Neutrophil (primary cell): ENCODE measurements at regions not wholly inside any gene's neighbourhood (a gene's known extent, or its start where the extent isn't known, plus 50 kb on each side); places are given as distances from the start of the nearest gene placed in this dataset.

Experiments used
- H3K27ac ChIP-seq: fragments of 200-600 bp; sonication (generic); 2 replicates; pipeline ENCODE4 v1.5.1; 2016; ENCODE audit warnings: mild to moderate bottlenecking, moderate library complexity
- H3K27me3 ChIP-seq: fragments of 200-600 bp; sonication (generic); 2 replicates; pipeline ENCODE4 v1.6.0; 2016; ENCODE audit warnings: mild to moderate bottlenecking
- H3K36me3 ChIP-seq: fragments of 200-600 bp; sonication (generic); 2 replicates; pipeline ENCODE4 v1.5.1; 2017
- H3K4me1 ChIP-seq, 2 experiments: fragments of 200-600 bp in 1 of 2; sonication (generic) in 1 of 2; 1 replicate in 1 of 2; 2 replicates in 1 of 2; pipeline versions ENCODE4 v1.5.1 to v1.6.1; 2013 to 2016; ENCODE audit warnings: low read depth in 1 of 2, low read length in 1 of 2, mild to moderate bottlenecking in 1 of 2, moderate library complexity in 1 of 2; ENCODE audit not compliant: control insufficient read depth in 1 of 2, insufficient read depth in 1 of 2
- H3K4me3 ChIP-seq, 2 experiments: fragments of 200-600 bp in 1 of 2; sonication (generic) in 1 of 2; 1 replicate in 1 of 2; 2 replicates in 1 of 2; pipeline ENCODE4 v1.5.1; 2013 to 2016; ENCODE audit warnings: low read depth in 1 of 2, low read length in 1 of 2, mild to moderate bottlenecking in 1 of 2, moderate library complexity in 1 of 2
- H3K9me3 ChIP-seq: fragments of 200-600 bp; sonication (generic); 2 replicates; pipeline ENCODE4 v1.5.1; 2016
- CTCF ChIP-seq: fragments of 200-600 bp; sonication (generic); IDR thresholded peaks from 2 replicates; pipeline ENCODE4 v1.5.1; 2016; ENCODE audit warnings: antibody characterized with exemption

- H3K9me3 ChIP-seq: no peaks in the 10 kb centered on the region
Observed at GRCh38 chr3:7897655-7898054, 604.0 kb upstream of the LMCD1 start.

GRCh38 chr3:7913283-7913682 is 588.3 kb upstream of the LMCD1 start:
- H3K9me3 ChIP-seq: no peaks in the 10 kb centered on the region
- no peaks in the 10 kb centered on the region for H3K36me3 ChIP-seq
- no peak for TF ChIP-seq CTCF
- H3K4me1 ChIP-seq: no peaks in the 10 kb centered on the region
- H3K27me3 ChIP-seq: no peaks in the 10 kb centered on the region
- no peak overlapping the region for H3K4me3 ChIP-seq
- H3K27ac ChIP-seq: no peak overlapping the region

More at GRCh38 chr3:7897655-7898054, 604.0 kb upstream of the LMCD1 start:
- no peak overlapping the region for H3K4me3 ChIP-seq
- no peaks in the 10 kb centered on the region for H3K27me3 ChIP-seq
- no peak overlapping the region for H3K27ac ChIP-seq
- no peaks in the 10 kb centered on the region for H3K36me3 ChIP-seq
- no peak for TF ChIP-seq CTCF
- H3K4me1 ChIP-seq: no peaks in the 10 kb centered on the region

GRCh38 chr3:7915356-7915755 is 586.3 kb upstream of the LMCD1 start:
- no peak overlapping the region for H3K4me3 ChIP-seq
- H3K9me3 ChIP-seq: no peaks in the 10 kb centered on the region
- no peaks in the 10 kb centered on the region for H3K36me3 ChIP-seq
- H3K27ac ChIP-seq: no peak overlapping the region
- no peaks in the 10 kb centered on the region for H3K4me1 ChIP-seq
- TF ChIP-seq CTCF: no peak
- no peaks in the 10 kb centered on the region for H3K27me3 ChIP-seq

- Histone ChIP-seq H3K27ac (no peak overlapping the region), H3K27me3 (no peaks in the 10 kb centered on the region), H3K36me3 (no peaks in the 10 kb centered on the region), H3K4me1 (no peaks in the 10 kb centered on the region), H3K9me3 (no peaks in the 10 kb centered on the region), H3K4me3 (no peak overlapping the region)
- no peak for TF ChIP-seq CTCF
Observed at GRCh38 chr3:7917443-7918151, 584.0 kb upstream of the LMCD1 start.

- Histone ChIP-seq H3K27me3 (no peaks in the 10 kb centered on the region), H3K4me3 (no peak overlapping the region), H3K4me1 (no peaks in the 10 kb centered on the region), H3K9me3 (no peaks in the 10 kb centered on the region), H3K36me3 (no peaks in the 10 kb centered on the region), H3K27ac (no peak overlapping the region)
- no peak for TF ChIP-seq CTCF
Observed at GRCh38 chr3:7920211-7920610, 581.4 kb upstream of the LMCD1 start.
